ENCODE measurements at regions not wholly inside any gene's neighbourhood (a gene's known extent, or its start where the extent isn't known, plus 50 kb on each side); places are given as distances from the start of the nearest gene placed in this dataset.

GRCh38 chr6:156563714-156564113 lies 213.5 kb upstream of the ARID1B start:
- no peak for DNase-seq (ENCODE audit: extremely low spot score)
- ChIA-PET CTCF (interaction anchor here (0.9 to 1.3 kb wide), 3 partner anchors 10 to 618 kb away, joined by 3 to 5 read pairs (median 3); no protein-coding TSS in a partner anchor), POLR2A (no interaction called here)
- TF ChIP-seq, protein P1, sequence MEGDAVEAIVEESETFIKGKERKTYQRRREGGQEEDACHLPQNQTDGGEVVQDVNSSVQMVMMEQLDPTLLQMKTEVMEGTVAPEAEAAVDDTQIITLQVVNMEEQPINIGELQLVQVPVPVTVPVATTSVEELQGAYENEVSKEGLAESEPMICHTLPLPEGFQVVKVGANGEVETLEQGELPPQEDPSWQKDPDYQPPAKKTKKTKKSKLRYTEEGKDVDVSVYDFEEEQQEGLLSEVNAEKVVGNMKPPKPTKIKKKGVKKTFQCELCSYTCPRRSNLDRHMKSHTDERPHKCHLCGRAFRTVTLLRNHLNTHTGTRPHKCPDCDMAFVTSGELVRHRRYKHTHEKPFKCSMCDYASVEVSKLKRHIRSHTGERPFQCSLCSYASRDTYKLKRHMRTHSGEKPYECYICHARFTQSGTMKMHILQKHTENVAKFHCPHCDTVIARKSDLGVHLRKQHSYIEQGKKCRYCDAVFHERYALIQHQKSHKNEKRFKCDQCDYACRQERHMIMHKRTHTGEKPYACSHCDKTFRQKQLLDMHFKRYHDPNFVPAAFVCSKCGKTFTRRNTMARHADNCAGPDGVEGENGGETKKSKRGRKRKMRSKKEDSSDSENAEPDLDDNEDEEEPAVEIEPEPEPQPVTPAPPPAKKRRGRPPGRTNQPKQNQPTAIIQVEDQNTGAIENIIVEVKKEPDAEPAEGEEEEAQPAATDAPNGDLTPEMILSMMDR (IDR thresholded peaks at IDR 0.05; ENCODE audit: control extremely low read depth, extremely low read depth, low read depth, missing control alignments), result no peak

GRCh38 chr6:156562636-156563035 lies 214.5 kb upstream of the ARID1B start:
- TF ChIP-seq, protein P1 (IDR thresholded peaks at IDR 0.05; ENCODE audit: control extremely low read depth, extremely low read depth, low read depth, missing control alignments), result no peak
- ChIA-PET CTCF (interaction anchor here (1.3 kb wide), 1 partner anchor 619 kb away, joined by 3 read pairs; no protein-coding TSS in a partner anchor), POLR2A (no interaction called here)
- DNase-seq (ENCODE audit: extremely low spot score), result no peak

DNA sequence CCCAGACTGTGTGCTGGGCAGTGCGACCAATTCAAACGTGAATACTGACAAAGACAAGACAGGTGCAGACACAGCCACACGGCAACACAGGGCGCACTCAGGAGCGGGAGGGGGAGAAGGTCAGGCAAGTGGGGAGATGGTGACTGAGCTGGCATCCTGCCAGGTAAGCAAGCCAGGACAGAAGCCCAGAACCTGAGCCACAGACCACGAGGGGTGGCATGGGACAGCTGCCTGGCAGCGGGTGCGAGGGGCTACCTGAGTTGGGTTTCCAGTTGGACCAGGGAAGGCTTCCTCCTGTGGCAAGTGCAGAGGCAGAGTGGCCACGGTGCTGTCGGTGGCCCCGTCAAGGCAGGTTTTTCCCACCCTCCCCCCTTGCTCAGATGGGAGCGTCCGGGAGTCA lies 215.2 kb upstream of the ARID1B start:
- TF ChIP-seq, protein P1 (IDR thresholded peaks at IDR 0.05; ENCODE audit: control extremely low read depth, extremely low read depth, low read depth, missing control alignments), result no peak
- ChIA-PET CTCF (no interaction called here), POLR2A (no interaction called here)
- DNase-seq (ENCODE audit: extremely low spot score), result no peak

- no peak for DNase-seq (ENCODE audit: extremely low spot score)
- ChIA-PET POLR2A (no interaction called here), CTCF (interaction anchor here (1.1 kb wide), 1 partner anchor 245 kb away, joined by 3 read pairs; no protein-coding TSS in a partner anchor)
- TF ChIP-seq, protein P1 (IDR thresholded peaks at IDR 0.05; ENCODE audit: control extremely low read depth, extremely low read depth, low read depth, missing control alignments), result no peak
Measured at GRCh38 chr6:156560476-156560875, 216.7 kb upstream of the ARID1B start.

GRCh38 chr6:156559162-156559690 lies 218.0 kb upstream of the ARID1B start:
- DNase-seq (ENCODE audit: extremely low spot score), result no peak
- TF ChIP-seq, protein P1 (IDR thresholded peaks at IDR 0.05; ENCODE audit: control extremely low read depth, extremely low read depth, low read depth, missing control alignments), result no peak
- POLR2A ChIA-PET, result no interaction called here
- CTCF ChIA-PET, result no interaction called here

- TF ChIP-seq, protein P1 (IDR thresholded peaks at IDR 0.05; ENCODE audit: control extremely low read depth, extremely low read depth, low read depth, missing control alignments), result no peak
- ChIA-PET POLR2A (no interaction called here), CTCF (interaction anchor here (1.0 to 1.1 kb wide), 2 partner anchors 9 to 11 kb away, joined by 3 read pairs; no protein-coding TSS in a partner anchor)
- no peak for DNase-seq (ENCODE audit: extremely low spot score)
Measured at GRCh38 chr6:156557911-156558259, 219.3 kb upstream of the ARID1B start.

All from GM10248 (cell line).